ENCODE measurements at regions not wholly inside any gene's neighbourhood (a gene's known extent, or its start where the extent isn't known, plus 50 kb on each side); places are given as distances from the start of the nearest gene placed in this dataset.
"Not testable (repeated sequence)": the region's sequence is repeated elsewhere in the genome, so short reads cannot be mapped to it uniquely, and the experiment has no call there.

- DNase-seq (ENCODE audit: low read depth in 2 of 2) = no peak
Measured at GRCh38 chr3:56955492-56956111, 104.9 kb upstream of the SPATA12 start.

DNA sequence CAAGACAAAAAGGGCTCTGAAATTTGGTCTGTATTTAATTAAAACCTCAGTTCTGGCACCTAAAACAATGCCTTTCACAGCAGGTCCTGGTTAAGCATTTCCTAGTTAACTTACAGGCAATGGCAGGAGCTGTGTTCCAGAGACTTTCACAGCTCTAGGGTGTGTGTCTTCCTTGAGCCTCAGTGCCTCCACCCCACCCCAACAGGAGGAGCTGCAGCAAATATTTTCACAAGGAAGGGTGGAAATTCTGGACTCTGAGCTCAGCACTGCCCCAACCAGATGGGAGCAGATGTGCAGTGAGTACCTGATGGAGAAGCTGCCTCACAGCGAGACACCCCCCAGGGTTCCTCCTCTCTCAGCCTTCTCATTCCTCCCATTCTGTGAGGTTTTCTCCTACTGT is 106.3 kb upstream of the SPATA12 start:
- no peak for DNase-seq (ENCODE audit: low read depth in 2 of 2)

GRCh38 chr3:56952846-56953245 is 107.6 kb upstream of the SPATA12 start:
- DNase-seq (ENCODE audit: low read depth in 2 of 2) = no peak

GRCh38 chr3:56952061-56952460 is 108.4 kb upstream of the SPATA12 start:
- DNase-seq (ENCODE audit: low read depth in 2 of 2) = no peak

DNA sequence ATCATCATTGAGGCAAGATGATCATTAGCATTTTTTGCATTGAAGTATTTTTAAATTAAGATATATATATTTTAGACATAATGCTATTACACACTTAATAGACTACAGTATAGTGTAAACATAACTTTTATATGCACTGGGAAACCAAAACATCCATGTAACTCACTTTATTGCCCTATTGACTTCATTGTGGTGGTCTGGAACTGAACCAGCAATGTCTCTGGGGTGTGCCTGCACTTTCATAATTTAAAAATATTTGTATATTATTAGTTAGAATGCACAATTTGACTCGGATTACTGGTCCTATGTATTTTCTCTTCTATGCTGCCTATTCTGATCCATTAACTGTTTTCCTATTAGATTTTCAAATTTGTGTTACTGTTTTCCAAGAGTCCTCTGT is 109.1 kb upstream of the SPATA12 start:
- DNase-seq (ENCODE audit: low read depth in 2 of 2) = no peak

DNA sequence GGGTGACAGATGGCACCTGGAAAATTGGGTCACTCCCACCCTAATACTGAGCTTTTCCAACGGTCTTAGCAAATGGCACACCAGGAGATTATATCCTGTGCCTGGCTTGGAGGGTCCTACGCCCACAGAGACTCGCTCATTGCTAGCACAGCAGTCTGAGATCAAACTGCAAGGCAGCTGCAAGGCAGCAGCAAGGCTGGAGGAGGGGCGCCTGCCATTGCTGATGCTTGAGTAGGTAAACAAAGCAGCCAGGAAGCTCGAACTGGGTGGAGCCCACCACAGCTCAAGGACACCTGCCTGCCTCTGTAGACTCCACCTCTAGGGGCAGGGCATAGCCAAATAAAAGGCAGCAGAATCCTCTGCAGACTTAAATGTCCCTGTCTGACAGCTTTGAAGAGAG is 115.1 kb upstream of the SPATA12 start:
- DNase-seq (ENCODE audit: low read depth in 2 of 2) = not testable (repeated sequence)

DNA sequence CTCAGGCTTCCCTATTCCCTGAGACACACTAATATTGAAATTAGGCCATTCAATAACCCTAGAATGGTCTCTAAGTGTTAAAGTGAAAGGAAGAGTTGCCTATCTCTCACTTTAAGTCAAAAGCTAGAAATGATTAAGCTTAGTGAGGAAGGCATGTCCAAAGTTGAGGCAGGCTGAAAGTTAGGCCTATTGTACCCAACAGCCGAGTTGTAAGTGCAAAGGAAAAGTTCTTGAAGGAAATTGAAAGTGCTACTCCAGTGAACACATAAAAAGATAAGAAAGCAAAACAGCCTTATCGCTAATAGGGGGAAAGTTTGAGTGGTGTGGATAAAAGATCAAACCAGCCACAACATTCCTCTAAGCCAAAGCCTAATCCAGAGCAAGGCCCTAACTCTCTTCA is 117.9 kb upstream of the SPATA12 start:
- no peak for DNase-seq (ENCODE audit: low read depth in 2 of 2)

- no peak for DNase-seq (ENCODE audit: low read depth in 2 of 2)
Measured at GRCh38 chr3:56940976-56941375, 119.5 kb upstream of the SPATA12 start.

DNA sequence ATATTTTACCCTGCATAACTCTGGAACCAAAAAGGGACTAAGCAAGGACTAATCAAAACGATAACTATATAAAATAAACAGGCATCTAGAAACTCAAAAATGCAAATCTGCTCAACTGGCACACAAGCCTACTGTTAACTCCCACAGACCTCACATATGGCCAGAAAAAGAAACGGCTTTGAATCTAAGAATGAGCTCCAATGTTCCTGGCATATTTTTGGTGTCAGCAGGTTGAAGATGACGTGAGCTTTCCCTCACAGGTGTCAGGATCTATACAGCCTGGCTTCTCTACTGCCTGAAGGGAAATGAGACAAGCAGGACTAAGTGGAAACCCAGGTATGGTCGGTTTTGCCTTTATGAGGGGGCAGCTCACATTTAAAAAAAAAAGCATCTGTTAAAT is 120.1 kb upstream of the SPATA12 start:
- DNase-seq (ENCODE audit: low read depth in 2 of 2) = no peak

DNA sequence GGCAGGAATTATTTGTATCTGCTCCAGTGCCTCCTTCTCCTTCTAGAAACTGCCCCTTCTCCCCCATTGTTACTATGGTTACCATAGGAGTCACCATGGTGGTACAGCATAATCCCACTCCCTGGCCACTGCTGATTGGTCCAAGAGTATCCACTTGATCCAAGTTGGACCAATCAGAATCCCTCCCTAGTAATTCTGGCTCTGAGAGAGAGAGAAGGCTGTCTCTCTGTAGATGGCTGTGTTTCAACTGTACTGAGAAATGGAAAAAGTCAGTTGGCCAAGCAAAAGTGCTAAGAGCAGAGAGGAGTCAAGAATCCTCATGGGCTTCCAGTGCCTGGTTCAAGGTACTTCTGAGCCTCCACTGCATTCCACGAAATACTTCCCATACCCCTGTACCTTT is 120.6 kb upstream of the SPATA12 start:
- DNase-seq (ENCODE audit: low read depth in 2 of 2) = no peak

DNA sequence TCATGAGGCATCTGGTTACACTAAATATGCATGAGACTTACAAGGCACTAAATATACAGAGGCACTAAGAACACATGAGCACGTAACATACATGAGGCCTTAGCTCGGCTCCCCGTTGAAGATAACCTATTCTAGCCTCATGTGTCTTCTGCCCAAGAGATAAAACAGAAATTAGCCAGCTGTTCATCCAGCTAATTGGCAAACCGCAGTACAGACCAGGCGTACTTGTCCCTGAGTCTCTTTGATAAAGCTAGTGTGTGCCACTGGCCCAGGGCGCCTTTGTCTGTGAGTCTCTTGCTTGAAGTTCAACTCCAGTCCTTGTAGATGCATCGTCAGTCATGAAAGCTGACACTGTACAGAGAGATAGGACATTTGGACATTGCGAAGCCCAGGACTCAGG is 121.9 kb upstream of the SPATA12 start:
- no peak for DNase-seq (ENCODE audit: low read depth in 2 of 2)

GRCh38 chr3:56937580-56937979 is 122.9 kb upstream of the SPATA12 start:
- DNase-seq (ENCODE audit: low read depth in 2 of 2) = no peak

DNA sequence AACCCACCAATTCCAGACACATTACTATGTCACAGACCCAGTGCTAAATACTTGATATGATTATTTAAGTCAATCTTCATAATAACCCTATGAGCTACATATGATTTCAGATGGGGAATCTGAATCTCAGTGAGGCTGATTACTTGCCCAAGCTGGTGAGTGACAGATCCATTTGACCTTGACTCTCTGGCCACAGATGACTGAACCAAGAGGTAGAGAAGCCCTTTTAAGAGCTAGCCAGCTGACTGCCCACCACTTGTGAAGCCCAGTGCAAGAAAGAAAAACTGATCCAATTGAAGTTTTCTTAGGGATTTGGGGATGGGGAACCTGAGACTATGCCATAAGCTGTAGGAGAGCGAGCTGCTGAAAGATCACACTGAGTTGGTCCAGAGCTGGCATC is 124.7 kb upstream of the SPATA12 start:
- no peak for DNase-seq (ENCODE audit: low read depth in 2 of 2)

DNA sequence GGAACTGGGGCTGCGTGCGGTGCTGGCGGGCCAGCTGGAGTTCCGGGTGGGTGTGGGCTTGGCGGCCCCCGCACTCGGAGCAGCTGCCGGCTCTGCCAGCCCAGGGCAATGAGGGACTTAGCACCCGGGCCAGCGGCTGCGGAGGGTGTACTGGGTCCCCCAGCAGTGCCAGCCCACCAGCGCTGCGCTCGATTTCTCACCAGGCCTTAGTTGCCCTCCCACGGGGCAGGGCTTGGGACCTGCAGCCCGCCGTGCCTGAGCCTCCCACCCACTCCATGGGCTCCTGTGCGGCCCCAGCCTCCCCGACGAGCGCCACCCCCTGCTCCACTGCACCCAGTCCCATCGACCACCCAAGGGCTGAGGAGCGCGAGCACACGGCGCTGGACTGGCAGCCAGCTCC is 126.0 kb upstream of the SPATA12 start:
- not testable (repeated sequence) for DNase-seq (ENCODE audit: low read depth in 2 of 2)

DNA sequence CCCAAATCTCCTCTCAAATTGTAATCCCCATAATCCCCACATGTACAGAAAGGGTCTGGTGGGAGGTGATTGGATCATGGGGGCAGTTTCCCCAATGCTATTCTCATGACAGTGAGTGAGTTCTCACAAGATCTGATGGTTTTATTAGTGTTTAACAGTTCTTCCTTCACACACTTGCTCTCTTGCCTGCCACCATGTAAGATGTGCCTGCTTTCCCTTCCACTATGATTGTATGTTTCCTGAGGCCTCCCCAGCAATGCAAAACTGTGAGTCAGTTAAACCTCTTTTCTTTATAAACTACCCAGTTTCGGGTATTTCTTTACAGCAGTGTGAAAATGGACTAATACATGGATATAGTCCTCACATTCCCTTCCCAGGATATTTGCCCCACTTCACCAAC is 126.7 kb upstream of the SPATA12 start:
- no peak for DNase-seq (ENCODE audit: low read depth in 2 of 2)

GRCh38 chr3:56932866-56933265 is 127.6 kb upstream of the SPATA12 start:
- no peak for DNase-seq (ENCODE audit: low read depth in 2 of 2)

- DNase-seq (ENCODE audit: low read depth in 2 of 2) = no peak
Measured at GRCh38 chr3:56931836-56932235, 128.6 kb upstream of the SPATA12 start.

DNA sequence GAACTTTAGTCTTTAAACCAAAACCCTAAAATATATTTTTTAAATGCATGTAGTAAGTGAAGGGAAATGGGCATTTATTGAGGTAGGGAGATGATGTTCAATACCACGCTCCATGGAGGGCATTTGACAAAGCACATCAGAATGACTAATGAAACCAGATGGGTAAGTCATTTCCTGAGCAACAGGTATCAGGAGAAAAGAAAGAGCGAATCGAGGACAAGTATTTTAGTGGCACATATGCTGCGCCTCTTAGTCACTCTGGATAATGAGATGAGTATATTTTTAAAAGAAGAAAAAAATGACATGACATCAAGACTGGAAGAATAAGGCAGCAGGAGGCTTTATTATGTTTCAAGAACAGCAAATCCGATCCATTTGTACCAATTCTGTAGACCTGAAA is 129.0 kb upstream of the ARHGEF3 start:
- no peak for DNase-seq (ENCODE audit: low read depth in 2 of 2)

DNA sequence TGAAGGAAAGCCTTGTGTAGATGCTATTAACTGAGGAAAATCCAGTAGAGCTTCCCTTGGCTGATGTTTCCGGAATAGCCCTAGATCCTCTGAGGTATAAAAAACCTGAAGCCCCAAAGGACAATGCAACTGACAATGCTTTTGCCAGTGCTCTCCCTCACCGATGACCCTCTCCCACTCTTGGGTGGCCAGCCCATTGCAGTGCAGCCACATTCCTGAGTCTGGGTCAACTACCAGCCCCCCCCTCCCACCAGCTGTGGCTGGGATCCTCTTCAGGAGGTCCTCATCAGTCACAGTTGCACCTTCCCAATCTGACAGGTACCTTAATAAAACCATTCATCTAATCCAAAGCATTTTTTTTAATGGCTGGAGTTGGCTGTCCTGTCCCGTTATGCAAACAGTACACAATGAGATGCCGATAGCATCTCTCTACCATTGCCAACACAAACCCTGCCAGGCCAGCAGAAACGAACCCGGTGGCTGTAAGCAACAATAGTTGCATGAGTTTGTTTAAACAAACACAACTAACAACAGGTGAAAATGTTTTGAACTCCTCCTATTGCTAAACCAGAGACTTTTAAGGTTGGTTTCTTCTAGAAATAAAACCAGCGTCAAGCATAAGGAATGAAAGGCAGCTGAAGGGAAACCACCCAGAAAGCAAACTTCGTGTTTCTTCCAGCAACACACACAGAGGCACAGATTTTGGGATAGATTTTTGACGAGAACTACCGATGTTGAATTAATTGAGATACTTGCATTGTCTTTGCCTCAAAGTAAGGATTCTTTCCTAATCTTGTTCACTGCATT is 128.3 kb upstream of the ARHGEF3 start:
- no peak for DNase-seq (ENCODE audit: low read depth in 2 of 2)

DNA sequence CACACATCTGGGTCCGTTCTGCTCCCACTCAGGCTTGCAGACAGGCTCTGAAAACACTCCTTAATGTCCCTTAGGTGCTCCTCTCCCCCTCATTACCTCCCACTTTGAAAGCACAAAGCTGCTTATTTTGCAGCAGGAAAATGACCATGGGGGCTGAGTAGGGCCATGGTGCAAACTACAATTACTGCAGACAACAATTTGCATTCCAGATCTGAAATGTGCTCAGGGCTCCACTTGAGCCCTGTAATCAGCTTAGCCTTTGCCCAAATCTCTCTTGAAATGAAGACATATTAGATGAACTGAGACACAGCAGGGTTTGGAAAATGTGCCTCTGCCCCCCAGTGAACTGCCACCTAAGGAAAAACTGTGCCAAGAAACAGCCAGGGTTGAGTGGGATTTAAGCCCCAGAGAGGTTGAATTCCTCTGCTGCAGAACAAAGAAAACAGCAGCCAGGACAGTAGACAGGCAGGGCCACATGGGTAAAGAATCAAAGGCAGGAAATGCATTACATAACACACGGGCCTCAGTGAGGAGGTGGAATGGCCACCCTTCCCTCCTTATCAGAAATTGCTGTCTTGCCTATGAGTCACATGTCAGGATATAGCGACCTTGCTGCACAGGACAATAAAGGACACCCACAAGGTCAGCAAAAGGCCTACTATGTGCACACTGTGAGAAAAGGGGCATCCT is 126.8 kb upstream of the ARHGEF3 start:
- DNase-seq (ENCODE audit: low read depth in 2 of 2) = no peak

DNA sequence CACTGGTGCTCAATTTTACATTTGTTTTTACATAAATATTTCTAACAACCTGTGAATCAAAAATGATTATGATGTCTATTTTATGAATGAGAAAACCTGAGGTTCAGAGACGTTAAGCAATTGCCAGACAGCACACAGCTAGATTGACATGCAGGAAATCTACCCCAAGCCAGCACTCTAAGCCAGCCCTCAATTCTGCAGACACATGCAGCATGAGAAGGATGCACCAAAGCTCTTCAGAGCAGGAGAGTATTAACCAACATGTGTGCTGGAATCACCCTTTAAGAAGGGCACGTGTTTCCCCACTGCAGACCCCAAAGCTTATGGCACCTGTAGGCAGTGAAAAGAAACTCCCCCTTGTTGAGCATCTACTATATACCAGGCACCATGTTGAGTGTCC is 126.1 kb upstream of the ARHGEF3 start:
- DNase-seq (ENCODE audit: low read depth in 2 of 2) = no peak

DNA sequence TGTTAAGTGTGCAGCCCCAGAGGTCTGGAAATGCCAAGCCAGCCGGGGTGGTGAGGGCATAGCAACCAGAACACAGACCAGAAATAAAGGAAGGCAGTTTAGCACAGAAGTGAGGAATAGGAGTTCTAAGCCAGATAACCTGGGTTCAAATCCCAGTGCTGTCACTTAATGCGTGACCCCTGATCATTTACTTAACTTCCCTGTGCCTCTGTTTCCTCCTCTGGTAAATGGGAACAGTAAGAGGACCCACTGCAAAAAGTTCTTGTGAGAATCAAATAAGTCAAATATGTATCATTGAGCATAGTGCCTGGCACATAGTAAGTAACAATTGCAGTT is 125.2 kb upstream of the ARHGEF3 start:
- DNase-seq (ENCODE audit: low read depth in 2 of 2) = no peak

DNA sequence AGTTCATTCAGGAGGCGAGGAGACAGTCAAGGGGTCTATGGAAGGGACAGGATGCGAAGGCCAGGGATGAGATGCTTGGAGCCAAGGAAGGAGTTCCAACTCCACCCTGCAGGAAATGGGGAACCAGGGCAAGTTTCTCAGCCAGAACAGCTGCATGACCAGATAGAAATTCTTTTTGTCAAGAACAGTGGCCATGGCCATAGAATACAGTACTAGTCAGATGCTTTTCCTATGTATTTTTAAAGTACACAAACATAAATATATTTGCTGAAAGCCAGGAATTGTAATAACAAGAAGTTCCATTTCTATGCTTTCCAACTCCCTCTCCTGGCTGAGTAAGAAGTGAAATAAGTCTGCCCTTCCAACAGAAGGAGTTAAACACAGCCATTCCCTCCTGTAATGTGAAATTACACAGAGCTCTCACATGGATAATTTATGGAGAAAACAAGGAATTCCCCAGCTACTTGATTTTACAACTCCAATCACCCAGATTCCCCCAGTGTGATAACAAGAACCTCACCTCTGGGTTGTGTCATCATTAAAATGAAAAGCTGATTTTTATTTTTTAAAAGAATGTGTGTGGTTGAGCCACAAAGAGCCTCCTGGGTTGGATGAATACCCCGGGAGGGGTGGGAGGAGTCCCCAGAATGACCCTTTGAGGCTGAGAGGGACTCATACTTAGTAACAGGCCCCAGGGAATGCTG is 124.6 kb upstream of the ARHGEF3 start:
- no peak for DNase-seq (ENCODE audit: low read depth in 2 of 2)
